IgD-negative memory B cell (primary cell): ENCODE measurements at regions not wholly inside any gene's neighbourhood (a gene's known extent, or its start where the extent isn't known, plus 50 kb on each side); places are given as distances from the start of the nearest gene placed in this dataset.

Experiments used
- H3K27ac Mint-ChIP-seq, 3 donors: one replicate each; pipeline ENCODE4 v1.8.0; 2020 to 2022; ENCODE audit warnings: mild to moderate bottlenecking in 3 of 3, mixed read lengths in 3 of 3, moderate library complexity in 1 of 3
- H3K27me3 Mint-ChIP-seq: one replicate; pipeline ENCODE4 v1.8.0; 2021; ENCODE audit warnings: mixed read lengths
- H3K36me3 Mint-ChIP-seq: one replicate; pipeline ENCODE4 v1.8.0; 2020; ENCODE audit warnings: mild to moderate bottlenecking, mixed read lengths
- H3K4me1 Mint-ChIP-seq, 3 donors: one replicate each; pipeline ENCODE4 v1.8.0; 2020 to 2022; ENCODE audit warnings: mixed read lengths in 3 of 3, mild to moderate bottlenecking in 1 of 3
- H3K4me3 Mint-ChIP-seq, 4 donors: one replicate each; pipeline ENCODE4 v1.8.0; 2020 to 2022; ENCODE audit warnings: mild to moderate bottlenecking in 4 of 4, mixed read lengths in 4 of 4, moderate library complexity in 3 of 4
- H3K9me3 Mint-ChIP-seq, 3 donors: one replicate each; pipeline ENCODE4 v1.8.0; 2020 to 2021; ENCODE audit warnings: mixed read lengths in 3 of 3, mild to moderate bottlenecking in 1 of 3

- Mint-ChIP-seq H3K4me3 (no peak overlapping the region), H3K27me3 (no peaks in the 10 kb centered on the region), H3K4me1 (no peaks in the 10 kb centered on the region), H3K36me3 (peaks cover 5% of the 10 kb centered on the region), H3K9me3 (peaks cover 3 to 10% (median 4%) of the 10 kb centered on the region in 3 donors), H3K27ac (no peak overlapping the region)
These were observed 467.2 kb downstream of the TTLL7 start for GRCh38 chr1:83531521-83532309.

- Mint-ChIP-seq H3K27me3 (no peaks in the 10 kb centered on the region), H3K4me1 (no peaks in the 10 kb centered on the region), H3K36me3 (peaks cover under 1% of the 10 kb centered on the region), H3K4me3 (no peak overlapping the region), H3K9me3 (peaks cover 3 to 10% (median 4%) of the 10 kb centered on the region in 3 donors), H3K27ac (no peak overlapping the region)
These were observed 468.4 kb downstream of the TTLL7 start for GRCh38 chr1:83530506-83530905.

- Mint-ChIP-seq H3K9me3 (peaks cover 3 to 4% (median 3%) of the 10 kb centered on the region in 3 donors), H3K27ac (no peak overlapping the region), H3K36me3 (peaks cover 2% of the 10 kb centered on the region), H3K4me1 (no peaks in the 10 kb centered on the region), H3K27me3 (no peaks in the 10 kb centered on the region), H3K4me3 (no peak overlapping the region)
These were observed 470.9 kb downstream of the TTLL7 start for GRCh38 chr1:83527987-83528386.

DNA sequence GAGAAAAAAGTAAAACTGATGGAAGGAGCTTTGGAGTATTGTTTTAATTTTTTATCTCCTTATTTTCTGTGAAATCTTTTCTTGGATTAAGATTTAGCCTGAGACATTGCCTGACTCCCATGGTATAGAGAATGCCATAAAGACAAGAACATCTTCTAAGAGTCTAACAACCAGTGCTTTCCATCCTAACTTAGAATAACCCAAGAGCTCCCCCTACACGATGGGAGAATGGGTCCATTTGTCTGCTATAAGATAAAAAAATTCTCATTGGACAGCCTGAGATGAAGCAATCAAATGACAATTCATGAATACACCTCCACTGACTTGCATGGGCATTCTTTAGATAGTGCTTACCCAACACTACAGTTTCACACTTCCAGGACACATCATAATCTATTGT, 478.1 kb downstream of the TTLL7 start:
- Mint-ChIP-seq H3K27me3 (no peaks in the 10 kb centered on the region), H3K27ac (no peak overlapping the region), H3K4me3 (no peak overlapping the region)

DNA sequence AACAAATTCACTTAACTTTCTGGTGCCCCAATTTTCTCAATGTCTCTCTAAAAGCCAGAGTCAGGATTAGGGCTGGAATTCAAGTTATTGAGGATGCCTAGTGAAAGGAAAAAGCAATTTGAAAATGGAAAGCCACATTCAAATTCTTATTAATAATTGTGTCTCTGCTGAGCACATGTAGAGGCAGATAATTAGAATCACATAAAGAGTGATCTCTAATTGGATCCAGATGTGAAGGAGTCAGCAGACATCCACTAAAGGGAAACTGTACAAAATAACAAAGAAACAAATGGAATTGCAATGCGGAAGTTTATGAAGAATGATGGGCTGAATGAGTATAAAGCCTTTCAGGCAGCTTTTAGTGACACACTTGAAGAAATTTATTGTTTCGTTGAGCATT, 482.6 kb downstream of the TTLL7 start:
- Mint-ChIP-seq H3K4me3 (no peak overlapping the region), H3K27me3 (no peaks in the 10 kb centered on the region), H3K9me3 (no peaks in the 10 kb centered on the region), H3K4me1 (peaks cover 0 to 9% (median 0%) of the 10 kb centered on the region in 3 donors), H3K27ac (no peak overlapping the region), H3K36me3 (no peaks in the 10 kb centered on the region)

More for the DNA sequence above, 478.1 kb downstream of the TTLL7 start:
- H3K9me3 Mint-ChIP-seq, result no peaks in the 10 kb centered on the region
- H3K36me3 Mint-ChIP-seq, result peaks cover 2% of the 10 kb centered on the region
- peaks cover 0 to 5% (median 0%) of the 10 kb centered on the region in 3 donors for H3K4me1 Mint-ChIP-seq

GRCh38 chr1:83515578-83516154, 483.3 kb downstream of the TTLL7 start:
- Mint-ChIP-seq H3K9me3 (no peaks in the 10 kb centered on the region), H3K4me1 (peaks cover 0 to 5% (median 0%) of the 10 kb centered on the region in 3 donors), H3K4me3 (no peak overlapping the region), H3K27ac (no peak overlapping the region), H3K36me3 (no peaks in the 10 kb centered on the region), H3K27me3 (no peaks in the 10 kb centered on the region)

DNA sequence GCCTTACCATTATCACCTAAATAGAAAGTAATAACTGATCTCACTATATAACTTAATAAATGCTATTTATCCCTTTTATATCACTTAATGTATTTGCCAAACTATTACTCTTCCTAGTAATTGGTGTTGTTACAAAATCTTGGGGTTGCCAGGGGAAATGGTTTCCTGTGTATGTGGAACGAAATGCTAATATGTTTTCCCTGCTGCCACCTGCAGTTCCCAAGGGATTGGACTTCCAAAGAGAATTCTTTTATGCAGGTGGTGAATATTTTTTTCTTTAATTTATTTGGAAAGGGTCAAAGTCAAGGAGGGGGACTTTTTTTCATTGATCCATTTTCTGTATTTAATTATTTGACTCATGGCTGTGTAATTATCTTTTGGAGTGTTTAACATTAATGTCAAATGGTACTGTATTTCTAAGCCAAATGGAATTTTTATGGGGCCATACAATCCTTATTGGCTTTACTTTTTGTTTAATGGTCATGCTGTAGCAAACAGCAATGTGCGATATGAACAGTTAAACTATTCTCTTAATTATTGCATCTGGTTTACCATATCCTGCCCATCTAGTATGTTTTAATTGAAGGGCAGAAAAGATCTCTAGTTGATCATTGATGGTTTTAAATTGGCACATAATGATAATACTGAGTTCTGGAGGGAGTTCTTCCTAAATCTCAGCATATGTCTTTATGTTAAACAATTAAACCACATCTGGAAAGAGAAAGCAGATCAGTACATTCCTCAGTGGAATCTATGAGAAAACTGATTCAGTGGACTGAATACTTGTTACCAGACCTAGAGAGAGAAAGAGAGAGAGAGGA, 486.3 kb downstream of the TTLL7 start:
- no peak overlapping the region for H3K27ac Mint-ChIP-seq
- no peaks in the 10 kb centered on the region for H3K9me3 Mint-ChIP-seq

DNA sequence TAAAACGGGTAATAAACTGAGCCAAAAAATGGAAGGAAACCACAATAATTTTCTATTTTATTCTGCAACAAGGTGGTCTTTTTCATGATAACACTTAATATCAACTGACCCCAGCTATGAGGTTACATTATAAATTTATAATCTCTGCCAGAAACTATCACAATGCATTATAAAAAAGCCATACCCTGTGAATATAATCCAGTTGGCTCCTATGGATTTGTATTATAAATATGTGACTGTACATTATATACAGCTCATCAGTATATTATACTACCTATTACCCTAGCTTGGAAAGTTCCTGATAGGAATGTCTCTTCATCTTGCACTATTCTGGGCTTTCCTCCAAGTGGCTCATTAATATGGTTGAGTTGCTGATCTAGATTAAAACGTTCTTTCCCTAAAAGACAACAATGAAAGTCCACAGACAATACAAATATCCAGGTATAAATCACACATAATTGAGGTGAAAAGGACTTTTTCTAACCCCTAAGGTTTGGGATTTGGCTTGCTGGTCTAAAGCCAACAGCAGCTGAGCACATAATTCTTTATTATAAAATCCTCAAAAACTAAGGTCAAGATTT, 487.7 kb downstream of the TTLL7 start:
- no peak overlapping the region for H3K4me3 Mint-ChIP-seq
- H3K36me3 Mint-ChIP-seq, result no peaks in the 10 kb centered on the region
- no peak overlapping the region for H3K27ac Mint-ChIP-seq
- peaks cover 5 to 15% (median 14%) of the 10 kb centered on the region in 3 donors for H3K4me1 Mint-ChIP-seq
- peaks cover 2% of the 10 kb centered on the region for H3K27me3 Mint-ChIP-seq
- no peaks in the 10 kb centered on the region for H3K9me3 Mint-ChIP-seq

More for the DNA sequence above, 486.3 kb downstream of the TTLL7 start:
- H3K4me3 Mint-ChIP-seq, result no peak overlapping the region
- no peaks in the 10 kb centered on the region for H3K36me3 Mint-ChIP-seq
- H3K4me1 Mint-ChIP-seq, result peaks cover 4 to 14% (median 13%) of the 10 kb centered on the region in 3 donors
- H3K27me3 Mint-ChIP-seq, result peaks cover 2% of the 10 kb centered on the region

GRCh38 chr1:83509301-83509781, 489.6 kb downstream of the TTLL7 start:
- no peaks in the 10 kb centered on the region for H3K36me3 Mint-ChIP-seq
- H3K27me3 Mint-ChIP-seq, result peaks cover 2% of the 10 kb centered on the region
- H3K4me3 Mint-ChIP-seq, result no peak overlapping the region

GRCh38 chr1:83508485-83509151, 490.3 kb downstream of the TTLL7 start:
- Mint-ChIP-seq H3K4me1 (peaks cover 5 to 19% (median 15%) of the 10 kb centered on the region in 3 donors), H3K27ac (no peak overlapping the region), H3K27me3 (peaks cover 2% of the 10 kb centered on the region), H3K9me3 (no peaks in the 10 kb centered on the region), H3K36me3 (no peaks in the 10 kb centered on the region), H3K4me3 (peak overlapping the region in 2 of 4 donors; percentile 24 to 56)

More at GRCh38 chr1:83509301-83509781, 489.6 kb downstream of the TTLL7 start:
- Mint-ChIP-seq H3K4me1 (peaks cover 5 to 15% (median 14%) of the 10 kb centered on the region in 3 donors), H3K27ac (no peak overlapping the region), H3K9me3 (no peaks in the 10 kb centered on the region)

DNA sequence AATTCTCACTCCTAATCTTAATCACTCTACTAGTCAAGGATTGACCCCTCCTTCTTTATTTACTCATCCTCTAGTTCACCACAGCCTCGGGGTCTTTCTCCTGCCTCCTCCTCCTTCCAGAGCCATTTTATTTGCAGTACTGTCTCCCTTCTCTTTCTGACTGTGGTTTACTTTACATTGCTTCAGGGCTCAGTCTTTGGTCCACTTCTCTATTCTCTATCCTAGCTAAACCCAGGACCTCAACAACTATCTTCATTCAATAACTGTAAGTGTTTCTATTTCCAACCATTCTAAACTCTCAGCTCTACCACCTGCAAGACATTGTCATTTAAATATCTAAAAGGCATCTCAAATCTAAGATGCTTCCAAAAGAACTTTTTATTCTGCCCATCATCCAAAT, 493.8 kb downstream of the TTLL7 start:
- Mint-ChIP-seq H3K4me3 (no peak overlapping the region), H3K27ac (no peak overlapping the region)

GRCh38 chr1:83503153-83503552, 495.8 kb downstream of the TTLL7 start:
- H3K4me1 Mint-ChIP-seq, result peaks cover 10 to 32% (median 19%) of the 10 kb centered on the region in 3 donors
- peaks cover 0 to 2% (median 0%) of the 10 kb centered on the region in 3 donors for H3K9me3 Mint-ChIP-seq
- no peaks in the 10 kb centered on the region for H3K27me3 Mint-ChIP-seq
- H3K4me3 Mint-ChIP-seq, result no peak overlapping the region
- H3K27ac Mint-ChIP-seq, result no peak overlapping the region
- no peaks in the 10 kb centered on the region for H3K36me3 Mint-ChIP-seq

More for the DNA sequence above, 493.8 kb downstream of the TTLL7 start:
- Mint-ChIP-seq H3K4me1 (peaks cover 5 to 28% (median 20%) of the 10 kb centered on the region in 3 donors), H3K9me3 (no peaks in the 10 kb centered on the region), H3K27me3 (peaks cover 2% of the 10 kb centered on the region), H3K36me3 (no peaks in the 10 kb centered on the region)

DNA sequence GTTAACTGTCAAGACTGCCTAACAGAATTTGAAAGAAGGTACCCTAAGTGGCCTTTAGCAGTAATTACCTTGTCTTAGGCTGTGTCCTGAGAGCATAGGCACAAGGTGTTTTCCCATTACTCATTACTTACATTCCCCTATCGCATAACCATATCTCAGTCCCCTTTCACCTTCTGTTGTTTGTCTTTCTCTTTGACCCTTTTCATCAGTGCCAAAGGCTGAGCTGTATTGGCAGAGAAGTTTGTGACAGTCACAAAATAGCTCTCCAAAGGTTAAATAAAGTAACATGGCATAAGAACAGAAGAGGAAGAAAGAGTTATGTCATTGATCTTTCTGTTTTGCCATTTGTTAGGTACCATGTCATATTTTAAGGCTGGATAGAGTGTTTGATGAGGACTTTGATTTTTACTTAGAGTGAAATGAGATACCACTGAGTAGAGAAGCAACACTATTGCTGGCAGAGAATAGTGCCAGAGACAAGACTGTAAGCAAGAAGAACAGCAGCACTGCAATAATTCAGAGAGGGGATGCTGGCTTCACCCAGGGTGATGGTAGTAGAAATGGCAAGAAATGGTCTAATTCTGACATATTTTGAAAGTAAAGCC, 497.8 kb downstream of the TTLL7 start:
- Mint-ChIP-seq H3K27me3 (no peaks in the 10 kb centered on the region), H3K4me3 (no peak overlapping the region), H3K36me3 (no peaks in the 10 kb centered on the region), H3K9me3 (peaks cover 0 to 2% (median 0%) of the 10 kb centered on the region in 3 donors), H3K4me1 (peaks cover 8 to 30% (median 13%) of the 10 kb centered on the region in 3 donors), H3K27ac (peak overlapping the region in 1 of 3 donors; percentile 57)

GRCh38 chr1:83500531-83500930, 498.4 kb downstream of the TTLL7 start:
- Mint-ChIP-seq H3K27me3 (no peaks in the 10 kb centered on the region), H3K4me3 (peak overlapping the region in 1 of 4 donors; percentile 67), H3K9me3 (peaks cover 0 to 2% (median 0%) of the 10 kb centered on the region in 3 donors), H3K27ac (no peak overlapping the region), H3K36me3 (no peaks in the 10 kb centered on the region), H3K4me1 (peaks cover 8 to 30% (median 13%) of the 10 kb centered on the region in 3 donors)
